Kidney epithelial cell (primary cell): ENCODE measurements at regions not wholly inside any gene's neighbourhood (a gene's known extent, or its start where the extent isn't known, plus 50 kb on each side); places are given as distances from the start of the nearest gene placed in this dataset.
"Not testable (repeated sequence)": the region's sequence is repeated elsewhere in the genome, so short reads cannot be mapped to it uniquely, and the experiment has no call there.

Experiments used
- DNase-seq: peaks from one replicate; pipeline ENCODE4 v3.0.0-alpha.2; 2010; ENCODE audit warnings: low read depth
- H3K27me3 ChIP-seq: 2 replicates; pipeline ENCODE4 v1.6.0; 2011; ENCODE audit warnings: low read length; ENCODE audit not compliant: control insufficient read depth, insufficient read depth
- H3K36me3 ChIP-seq: 2 replicates; pipeline ENCODE4 v1.5.1; 2011; ENCODE audit warnings: low read length; ENCODE audit not compliant: control insufficient read depth, insufficient read depth
- H3K4me3 ChIP-seq: 2 replicates; pipeline ENCODE4 v1.5.1; 2011; ENCODE audit warnings: low read depth, mild to moderate bottlenecking, control low read depth, low read length
- CTCF ChIP-seq: IDR thresholded peaks from 2 replicates; pipeline ENCODE4 v1.5.1; 2011; ENCODE audit warnings: mild to moderate bottlenecking, moderate library complexity, low read length, control low read depth, inconsistent platforms; ENCODE audit not compliant: insufficient read depth, poor library complexity, severe bottlenecking

DNA sequence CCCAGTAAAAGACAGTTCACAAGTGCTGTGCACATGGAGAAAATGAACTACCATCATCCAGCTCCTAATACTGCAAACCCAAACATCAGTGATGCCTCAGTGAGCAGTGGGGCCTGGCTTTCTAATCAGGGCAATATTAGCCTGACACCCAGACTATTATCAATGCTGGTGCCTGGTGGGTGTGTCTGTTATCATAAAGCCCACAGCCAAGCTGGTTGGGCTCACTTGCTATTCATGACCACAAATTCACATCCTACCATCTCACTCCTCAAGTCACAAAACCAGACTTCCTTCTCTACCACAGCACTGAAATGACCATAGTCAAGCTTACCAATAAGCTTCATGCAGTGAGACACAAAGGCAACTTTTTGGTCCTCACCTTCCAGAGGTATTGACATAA lies 180.8 kb upstream of the PLN start:
- H3K27me3 ChIP-seq: no peaks in the 10 kb centered on the region
- no peak overlapping the region for H3K4me3 ChIP-seq
- TF ChIP-seq CTCF: no peak
- DNase-seq: no peak
- H3K36me3 ChIP-seq: no peaks in the 10 kb centered on the region

- Histone ChIP-seq H3K4me3 (no peak overlapping the region), H3K27me3 (no peaks in the 10 kb centered on the region), H3K36me3 (no peaks in the 10 kb centered on the region)
- no peak for TF ChIP-seq CTCF
- DNase-seq: no peak
Measured at GRCh38 chr6:118370722-118371121, 177.4 kb upstream of the PLN start.

DNA sequence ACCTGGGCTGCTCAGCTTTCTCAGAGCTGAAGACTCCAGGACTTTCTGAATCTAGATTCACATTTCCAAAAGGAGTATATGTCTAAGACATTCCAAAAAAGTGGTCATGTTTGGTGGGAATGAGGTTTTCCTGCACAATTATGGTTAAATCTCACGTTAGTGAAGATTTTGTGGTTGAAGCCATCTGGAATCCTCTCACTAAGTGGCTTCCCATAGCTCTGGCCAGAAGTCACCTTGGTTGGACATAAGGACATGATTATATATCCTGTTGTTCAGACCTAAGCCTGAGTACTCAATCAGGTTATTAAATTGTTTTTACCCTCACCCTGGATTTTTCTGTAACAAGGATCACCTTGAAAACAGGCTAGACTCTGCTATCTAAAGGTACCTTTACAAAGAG lies 176.1 kb upstream of the PLN start:
- Histone ChIP-seq H3K27me3 (no peaks in the 10 kb centered on the region), H3K36me3 (no peaks in the 10 kb centered on the region), H3K4me3 (no peak overlapping the region)
- DNase-seq: no peak
- TF ChIP-seq CTCF: no peak

GRCh38 chr6:118372413-118372812 lies 175.7 kb upstream of the PLN start:
- DNase-seq: no peak
- Histone ChIP-seq H3K4me3 (no peak overlapping the region), H3K27me3 (no peaks in the 10 kb centered on the region), H3K36me3 (no peaks in the 10 kb centered on the region)
- TF ChIP-seq CTCF: no peak

DNA sequence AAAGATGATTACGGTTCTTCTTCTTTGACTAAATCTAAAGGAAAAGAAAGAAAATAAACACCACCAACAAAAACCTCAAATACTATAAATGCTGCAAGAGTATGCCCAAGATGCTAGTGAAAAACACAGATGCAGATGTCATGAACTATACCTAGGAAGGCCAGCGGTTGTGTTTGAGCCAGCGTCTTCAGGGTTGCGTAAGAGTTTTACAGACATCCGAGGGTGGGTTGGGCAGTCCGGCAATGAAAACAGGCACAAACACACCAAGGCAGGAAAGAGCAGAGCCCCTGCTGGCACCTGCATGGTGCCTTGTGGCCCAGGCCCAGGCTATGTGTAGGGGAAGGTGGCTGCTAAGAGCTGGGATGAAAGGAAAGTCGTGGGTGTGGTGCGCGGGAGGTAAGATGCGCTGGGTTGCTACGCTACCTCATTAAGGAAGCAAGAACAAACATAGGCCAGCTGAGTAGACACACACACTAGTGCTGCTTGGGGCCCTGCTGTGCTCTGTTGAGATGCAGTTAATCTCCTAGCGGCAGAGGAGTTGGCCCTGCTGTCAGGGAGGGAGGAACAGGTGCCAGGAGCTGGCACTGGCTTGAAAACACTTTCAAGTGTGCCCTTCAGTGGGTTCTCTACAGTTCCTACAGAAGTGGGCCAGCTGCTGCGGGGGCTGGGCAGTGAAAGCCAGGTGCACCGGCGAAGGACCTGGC lies 170.2 kb upstream of the PLN start:
- no peaks in the 10 kb centered on the region for H3K27me3 ChIP-seq
- H3K4me3 ChIP-seq: no peak overlapping the region
- no peak for DNase-seq
- H3K36me3 ChIP-seq: no peaks in the 10 kb centered on the region
- no peak for TF ChIP-seq CTCF

DNA sequence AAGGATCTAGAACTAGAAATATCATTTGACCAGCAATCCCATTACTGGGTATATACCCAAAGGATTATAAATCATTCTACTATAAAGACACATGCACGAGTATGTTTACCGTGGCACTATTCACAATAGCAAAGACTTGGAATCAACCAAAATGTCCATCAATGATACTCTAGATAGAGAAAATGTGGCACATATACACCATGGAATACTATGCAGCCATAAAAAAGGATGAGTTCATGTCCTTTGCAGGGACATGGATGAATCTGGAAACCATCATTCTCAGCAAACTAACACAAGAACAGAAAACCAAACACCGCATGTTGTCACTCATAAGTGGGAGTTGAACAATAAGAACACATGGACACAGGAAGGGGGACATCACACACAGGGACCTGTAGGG lies 167.5 kb upstream of the PLN start:
- H3K36me3 ChIP-seq, H3K4me3 ChIP-seq, DNase-seq, H3K27me3 ChIP-seq: not testable (repeated sequence)
